ENCODE measurements at regions not wholly inside any gene's neighbourhood (a gene's known extent, or its start where the extent isn't known, plus 50 kb on each side); places are given as distances from the start of the nearest gene placed in this dataset.

GRCh38 chr11:90757849-90758494, 535.1 kb upstream of the CHORDC1 start:
- DNase-seq (ENCODE audit: low spot score) = no peak

GRCh38 chr11:90756617-90757016, 533.8 kb upstream of the CHORDC1 start:
- Mint-ChIP-seq H3K9me3 (peaks cover 7% of the 10 kb centered on the region), H3K27me3 (ENCODE audit: insufficient read depth) (no peaks in the 10 kb centered on the region), H3K4me3 (no peak overlapping the region), H3K36me3 (ENCODE audit: low read depth) (no peaks in the 10 kb centered on the region), H3K27ac (no peak overlapping the region), H3K4me1 (ENCODE audit: low read depth) (no peaks in the 10 kb centered on the region)
- DNase-seq (ENCODE audit: low spot score) = no peak
- intact Hi-C loops (cut with micrococcal nuclease) = no loop called here

More at GRCh38 chr11:90757849-90758494, 535.1 kb upstream of the CHORDC1 start:
- Mint-ChIP-seq H3K4me3 (no peak overlapping the region), H3K9me3 (peaks cover 7% of the 10 kb centered on the region), H3K36me3 (ENCODE audit: low read depth) (no peaks in the 10 kb centered on the region), H3K27me3 (ENCODE audit: insufficient read depth) (no peaks in the 10 kb centered on the region), H3K27ac (no peak overlapping the region), H3K4me1 (ENCODE audit: low read depth) (no peaks in the 10 kb centered on the region)
- intact Hi-C loops (cut with micrococcal nuclease) = no loop called here

- Mint-ChIP-seq H3K27me3 (ENCODE audit: insufficient read depth) (no peaks in the 10 kb centered on the region), H3K9me3 (peaks cover 7% of the 10 kb centered on the region), H3K27ac (no peak overlapping the region), H3K4me3 (no peak overlapping the region), H3K36me3 (ENCODE audit: low read depth) (no peaks in the 10 kb centered on the region), H3K4me1 (ENCODE audit: low read depth) (no peaks in the 10 kb centered on the region)
- intact Hi-C loops (cut with micrococcal nuclease) = no loop called here
- DNase-seq (ENCODE audit: low spot score) = no peak
Observed at GRCh38 chr11:90753546-90753945, 530.7 kb upstream of the CHORDC1 start.

- Mint-ChIP-seq H3K36me3 (ENCODE audit: low read depth) (no peaks in the 10 kb centered on the region), H3K4me1 (ENCODE audit: low read depth) (no peaks in the 10 kb centered on the region), H3K27me3 (ENCODE audit: insufficient read depth) (no peaks in the 10 kb centered on the region), H3K27ac (no peak overlapping the region), H3K9me3 (peaks cover 7% of the 10 kb centered on the region), H3K4me3 (no peak overlapping the region)
- intact Hi-C loops (cut with micrococcal nuclease) = no loop called here
- no peak for DNase-seq (ENCODE audit: low spot score)
Observed at GRCh38 chr11:90747057-90747456, 524.2 kb upstream of the CHORDC1 start.

- Mint-ChIP-seq H3K4me3 (no peak overlapping the region), H3K27me3 (ENCODE audit: insufficient read depth) (no peaks in the 10 kb centered on the region), H3K27ac (no peak overlapping the region), H3K9me3 (peaks cover 14% of the 10 kb centered on the region), H3K4me1 (ENCODE audit: low read depth) (no peaks in the 10 kb centered on the region), H3K36me3 (ENCODE audit: low read depth) (no peaks in the 10 kb centered on the region)
- DNase-seq (ENCODE audit: low spot score) = no peak
- intact Hi-C loops (cut with micrococcal nuclease) = no loop called here
Observed at GRCh38 chr11:90744169-90744568, 521.3 kb upstream of the CHORDC1 start.

- Mint-ChIP-seq H3K36me3 (ENCODE audit: low read depth) (no peaks in the 10 kb centered on the region), H3K9me3 (peaks cover 18% of the 10 kb centered on the region), H3K27ac (no peak overlapping the region), H3K27me3 (ENCODE audit: insufficient read depth) (no peaks in the 10 kb centered on the region), H3K4me1 (ENCODE audit: low read depth) (no peaks in the 10 kb centered on the region), H3K4me3 (no peak overlapping the region)
- no peak for DNase-seq (ENCODE audit: low spot score)
- intact Hi-C loops (cut with micrococcal nuclease) = no loop called here
Observed at GRCh38 chr11:90738799-90739198, 516.0 kb upstream of the CHORDC1 start.

- intact Hi-C loops (cut with micrococcal nuclease) = no loop called here
- Mint-ChIP-seq H3K27ac (no peak overlapping the region), H3K27me3 (ENCODE audit: insufficient read depth) (no peaks in the 10 kb centered on the region), H3K4me3 (no peak overlapping the region), H3K9me3 (peaks cover 14% of the 10 kb centered on the region), H3K4me1 (ENCODE audit: low read depth) (no peaks in the 10 kb centered on the region), H3K36me3 (ENCODE audit: low read depth) (no peaks in the 10 kb centered on the region)
- no peak for DNase-seq (ENCODE audit: low spot score)
Observed at GRCh38 chr11:90737444-90738050, 514.7 kb upstream of the CHORDC1 start.

GRCh38 chr11:90732486-90732885, 509.6 kb upstream of the CHORDC1 start:
- H3K27ac Mint-ChIP-seq = no peak overlapping the region
- no peak overlapping the region for H3K4me3 Mint-ChIP-seq
- peaks cover 13% of the 10 kb centered on the region for H3K9me3 Mint-ChIP-seq
- no peak for DNase-seq (ENCODE audit: low spot score)
- no peaks in the 10 kb centered on the region for H3K4me1 Mint-ChIP-seq (ENCODE audit: low read depth)
- no peaks in the 10 kb centered on the region for H3K27me3 Mint-ChIP-seq (ENCODE audit: insufficient read depth)
- intact Hi-C loops (cut with micrococcal nuclease) = no loop called here
- no peaks in the 10 kb centered on the region for H3K36me3 Mint-ChIP-seq (ENCODE audit: low read depth)

- H3K4me1 Mint-ChIP-seq (ENCODE audit: low read depth) = no peaks in the 10 kb centered on the region
Observed at GRCh38 chr11:90723475-90723874, 500.6 kb upstream of the CHORDC1 start.

GRCh38 chr11:90722552-90723190, 499.8 kb upstream of the CHORDC1 start:
- Mint-ChIP-seq H3K9me3 (no peaks in the 10 kb centered on the region), H3K27ac (no peak overlapping the region), H3K4me3 (no peak overlapping the region), H3K27me3 (ENCODE audit: insufficient read depth) (no peaks in the 10 kb centered on the region), H3K36me3 (ENCODE audit: low read depth) (no peaks in the 10 kb centered on the region), H3K4me1 (ENCODE audit: low read depth) (no peaks in the 10 kb centered on the region)
- no peak for DNase-seq (ENCODE audit: low spot score)
- intact Hi-C loops (cut with micrococcal nuclease) = no loop called here

More at GRCh38 chr11:90723475-90723874, 500.6 kb upstream of the CHORDC1 start:
- no peaks in the 10 kb centered on the region for H3K36me3 Mint-ChIP-seq (ENCODE audit: low read depth)
- H3K9me3 Mint-ChIP-seq = no peaks in the 10 kb centered on the region
- DNase-seq (ENCODE audit: low spot score) = no peak
- H3K4me3 Mint-ChIP-seq = no peak overlapping the region
- no peaks in the 10 kb centered on the region for H3K27me3 Mint-ChIP-seq (ENCODE audit: insufficient read depth)
- H3K27ac Mint-ChIP-seq = no peak overlapping the region
- intact Hi-C loops (cut with micrococcal nuclease) = no loop called here

GRCh38 chr11:90717522-90717921, 494.7 kb upstream of the CHORDC1 start:
- Mint-ChIP-seq H3K36me3 (ENCODE audit: low read depth) (peaks cover 1% of the 10 kb centered on the region), H3K4me1 (ENCODE audit: low read depth) (no peaks in the 10 kb centered on the region), H3K9me3 (peaks cover 36% of the 10 kb centered on the region), H3K27ac (no peak overlapping the region), H3K27me3 (ENCODE audit: insufficient read depth) (no peaks in the 10 kb centered on the region), H3K4me3 (no peak overlapping the region)
- no peak for DNase-seq (ENCODE audit: low spot score)
- intact Hi-C loops (cut with micrococcal nuclease) = no loop called here

GRCh38 chr11:90705661-90706060, 482.8 kb upstream of the CHORDC1 start:
- Mint-ChIP-seq H3K4me1 (ENCODE audit: low read depth) (no peaks in the 10 kb centered on the region), H3K9me3 (peaks cover 17% of the 10 kb centered on the region), H3K27me3 (ENCODE audit: insufficient read depth) (no peaks in the 10 kb centered on the region), H3K27ac (no peak overlapping the region), H3K36me3 (ENCODE audit: low read depth) (no peaks in the 10 kb centered on the region), H3K4me3 (no peak overlapping the region)
- DNase-seq (ENCODE audit: low spot score) = no peak
- intact Hi-C loops (cut with micrococcal nuclease) = no loop called here

- DNase-seq (ENCODE audit: low spot score) = no peak
- intact Hi-C loops (cut with micrococcal nuclease) = no loop called here
- Mint-ChIP-seq H3K4me1 (ENCODE audit: low read depth) (no peaks in the 10 kb centered on the region), H3K9me3 (peaks cover 17% of the 10 kb centered on the region), H3K27me3 (ENCODE audit: insufficient read depth) (no peaks in the 10 kb centered on the region), H3K4me3 (no peak overlapping the region), H3K36me3 (ENCODE audit: low read depth) (no peaks in the 10 kb centered on the region), H3K27ac (no peak overlapping the region)
Observed at GRCh38 chr11:90704510-90704909, 481.7 kb upstream of the CHORDC1 start.
